ENCODE measurements at regions not wholly inside any gene's neighbourhood (a gene's known extent, or its start where the extent isn't known, plus 50 kb on each side); places are given as distances from the start of the nearest gene placed in this dataset.

DNA sequence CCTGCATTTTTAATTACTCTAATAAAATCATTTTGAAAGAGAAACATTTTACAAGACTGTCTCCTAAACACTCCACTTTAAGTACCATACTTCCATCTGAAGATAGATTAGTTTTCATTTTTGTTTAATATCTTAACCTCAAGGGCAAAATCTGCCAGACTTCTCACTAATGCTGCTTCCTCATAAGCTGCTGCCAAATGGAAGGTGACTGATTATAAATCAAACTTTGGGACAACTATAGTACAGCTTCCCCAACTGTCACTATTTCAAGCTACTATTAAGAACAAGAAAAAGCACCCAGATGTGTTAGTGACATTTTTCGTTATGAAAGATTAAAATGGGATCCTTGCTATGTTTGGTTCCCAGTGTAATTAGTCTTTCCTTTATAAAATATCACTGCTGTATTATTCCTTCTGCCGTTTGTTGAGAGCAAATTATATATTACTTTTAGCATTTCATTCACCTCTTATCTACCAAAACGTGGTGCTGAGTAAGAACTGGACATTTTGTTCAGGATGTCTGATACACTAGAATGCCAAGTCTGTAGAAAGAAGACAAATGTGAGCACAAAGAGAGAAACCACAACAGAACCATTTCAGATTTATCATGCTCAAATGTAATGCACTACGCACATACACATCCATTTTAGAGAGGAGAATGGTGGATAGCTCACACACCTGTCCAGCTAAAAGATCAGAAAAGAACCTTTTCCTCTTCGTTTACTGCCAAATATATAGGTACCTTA lies 312.2 kb upstream of the C11orf87 start (continued):
- TF ChIP-seq, protein P1, sequence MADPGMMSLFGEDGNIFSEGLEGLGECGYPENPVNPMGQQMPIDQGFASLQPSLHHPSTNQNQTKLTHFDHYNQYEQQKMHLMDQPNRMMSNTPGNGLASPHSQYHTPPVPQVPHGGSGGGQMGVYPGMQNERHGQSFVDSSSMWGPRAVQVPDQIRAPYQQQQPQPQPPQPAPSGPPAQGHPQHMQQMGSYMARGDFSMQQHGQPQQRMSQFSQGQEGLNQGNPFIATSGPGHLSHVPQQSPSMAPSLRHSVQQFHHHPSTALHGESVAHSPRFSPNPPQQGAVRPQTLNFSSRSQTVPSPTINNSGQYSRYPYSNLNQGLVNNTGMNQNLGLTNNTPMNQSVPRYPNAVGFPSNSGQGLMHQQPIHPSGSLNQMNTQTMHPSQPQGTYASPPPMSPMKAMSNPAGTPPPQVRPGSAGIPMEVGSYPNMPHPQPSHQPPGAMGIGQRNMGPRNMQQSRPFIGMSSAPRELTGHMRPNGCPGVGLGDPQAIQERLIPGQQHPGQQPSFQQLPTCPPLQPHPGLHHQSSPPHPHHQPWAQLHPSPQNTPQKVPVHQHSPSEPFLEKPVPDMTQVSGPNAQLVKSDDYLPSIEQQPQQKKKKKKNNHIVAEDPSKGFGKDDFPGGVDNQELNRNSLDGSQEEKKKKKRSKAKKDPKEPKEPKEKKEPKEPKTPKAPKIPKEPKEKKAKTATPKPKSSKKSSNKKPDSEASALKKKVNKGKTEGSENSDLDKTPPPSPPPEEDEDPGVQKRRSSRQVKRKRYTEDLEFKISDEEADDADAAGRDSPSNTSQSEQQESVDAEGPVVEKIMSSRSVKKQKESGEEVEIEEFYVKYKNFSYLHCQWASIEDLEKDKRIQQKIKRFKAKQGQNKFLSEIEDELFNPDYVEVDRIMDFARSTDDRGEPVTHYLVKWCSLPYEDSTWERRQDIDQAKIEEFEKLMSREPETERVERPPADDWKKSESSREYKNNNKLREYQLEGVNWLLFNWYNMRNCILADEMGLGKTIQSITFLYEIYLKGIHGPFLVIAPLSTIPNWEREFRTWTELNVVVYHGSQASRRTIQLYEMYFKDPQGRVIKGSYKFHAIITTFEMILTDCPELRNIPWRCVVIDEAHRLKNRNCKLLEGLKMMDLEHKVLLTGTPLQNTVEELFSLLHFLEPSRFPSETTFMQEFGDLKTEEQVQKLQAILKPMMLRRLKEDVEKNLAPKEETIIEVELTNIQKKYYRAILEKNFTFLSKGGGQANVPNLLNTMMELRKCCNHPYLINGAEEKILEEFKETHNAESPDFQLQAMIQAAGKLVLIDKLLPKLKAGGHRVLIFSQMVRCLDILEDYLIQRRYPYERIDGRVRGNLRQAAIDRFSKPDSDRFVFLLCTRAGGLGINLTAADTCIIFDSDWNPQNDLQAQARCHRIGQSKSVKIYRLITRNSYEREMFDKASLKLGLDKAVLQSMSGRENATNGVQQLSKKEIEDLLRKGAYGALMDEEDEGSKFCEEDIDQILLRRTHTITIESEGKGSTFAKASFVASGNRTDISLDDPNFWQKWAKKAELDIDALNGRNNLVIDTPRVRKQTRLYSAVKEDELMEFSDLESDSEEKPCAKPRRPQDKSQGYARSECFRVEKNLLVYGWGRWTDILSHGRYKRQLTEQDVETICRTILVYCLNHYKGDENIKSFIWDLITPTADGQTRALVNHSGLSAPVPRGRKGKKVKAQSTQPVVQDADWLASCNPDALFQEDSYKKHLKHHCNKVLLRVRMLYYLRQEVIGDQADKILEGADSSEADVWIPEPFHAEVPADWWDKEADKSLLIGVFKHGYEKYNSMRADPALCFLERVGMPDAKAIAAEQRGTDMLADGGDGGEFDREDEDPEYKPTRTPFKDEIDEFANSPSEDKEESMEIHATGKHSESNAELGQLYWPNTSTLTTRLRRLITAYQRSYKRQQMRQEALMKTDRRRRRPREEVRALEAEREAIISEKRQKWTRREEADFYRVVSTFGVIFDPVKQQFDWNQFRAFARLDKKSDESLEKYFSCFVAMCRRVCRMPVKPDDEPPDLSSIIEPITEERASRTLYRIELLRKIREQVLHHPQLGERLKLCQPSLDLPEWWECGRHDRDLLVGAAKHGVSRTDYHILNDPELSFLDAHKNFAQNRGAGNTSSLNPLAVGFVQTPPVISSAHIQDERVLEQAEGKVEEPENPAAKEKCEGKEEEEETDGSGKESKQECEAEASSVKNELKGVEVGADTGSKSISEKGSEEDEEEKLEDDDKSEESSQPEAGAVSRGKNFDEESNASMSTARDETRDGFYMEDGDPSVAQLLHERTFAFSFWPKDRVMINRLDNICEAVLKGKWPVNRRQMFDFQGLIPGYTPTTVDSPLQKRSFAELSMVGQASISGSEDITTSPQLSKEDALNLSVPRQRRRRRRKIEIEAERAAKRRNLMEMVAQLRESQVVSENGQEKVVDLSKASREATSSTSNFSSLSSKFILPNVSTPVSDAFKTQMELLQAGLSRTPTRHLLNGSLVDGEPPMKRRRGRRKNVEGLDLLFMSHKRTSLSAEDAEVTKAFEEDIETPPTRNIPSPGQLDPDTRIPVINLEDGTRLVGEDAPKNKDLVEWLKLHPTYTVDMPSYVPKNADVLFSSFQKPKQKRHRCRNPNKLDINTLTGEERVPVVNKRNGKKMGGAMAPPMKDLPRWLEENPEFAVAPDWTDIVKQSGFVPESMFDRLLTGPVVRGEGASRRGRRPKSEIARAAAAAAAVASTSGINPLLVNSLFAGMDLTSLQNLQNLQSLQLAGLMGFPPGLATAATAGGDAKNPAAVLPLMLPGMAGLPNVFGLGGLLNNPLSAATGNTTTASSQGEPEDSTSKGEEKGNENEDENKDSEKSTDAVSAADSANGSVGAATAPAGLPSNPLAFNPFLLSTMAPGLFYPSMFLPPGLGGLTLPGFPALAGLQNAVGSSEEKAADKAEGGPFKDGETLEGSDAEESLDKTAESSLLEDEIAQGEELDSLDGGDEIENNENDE (IDR thresholded peaks at IDR 0.05; ENCODE audit: insufficient replicate concordance, low read length) = no peak
- TF ChIP-seq CHD2 (IDR thresholded peaks at IDR 0.05; ENCODE audit: low read length) (no peak), EGR1 (IDR thresholded peaks at IDR 0.05; ENCODE audit: borderline replicate concordance, low read depth, low read length) (no peak), PHF8 (conservative IDR thresholded peaks at IDR 0.05; ENCODE audit: low read depth, low read length) (no peak), CREB1 (IDR thresholded peaks at IDR 0.05) (no peak), YY1 (IDR thresholded peaks at IDR 0.05; ENCODE audit: low read depth, low read length) (no peak), JUND (IDR thresholded peaks at IDR 0.05; ENCODE audit: low read length) (no peak), TBP (IDR thresholded peaks at IDR 0.05; ENCODE audit: low read depth, low read length) (no peak), SUZ12 (IDR thresholded peaks at IDR 0.05; ENCODE audit: low read length) (no peak), EP300 (IDR thresholded peaks at IDR 0.05; ENCODE audit: borderline replicate concordance in 1 of 2, low read depth in 2 of 2, low read length in 2 of 2) (no peak), RFX5 (IDR thresholded peaks at IDR 0.05; ENCODE audit: borderline replicate concordance, low read depth, low read length) (no peak)
